Head of caudate nucleus (tissue), 42 donors: ENCODE measurements at regions not wholly inside any gene's neighbourhood (a gene's known extent, or its start where the extent isn't known, plus 50 kb on each side); places are given as distances from the start of the nearest gene placed in this dataset.
A peak's percentile ranks its signal among the peaks of the same experiment; 100 is the strongest.
"Not testable (repeated sequence)": the region's sequence is repeated elsewhere in the genome, so short reads cannot be mapped to it uniquely, and the experiment has no call there.

Source experiments
- DNase-seq, 42 donors: peaks; one replicate each; pipeline versions ENCODE4 v3.0.0 to v3.0.0-alpha.2; 2020 to 2021; ENCODE audit warnings: mixed read lengths in 7 of 42
- intact Hi-C: fragments of 100-400 bp; cut with DNase I; formaldehyde crosslinking; loops from one replicate; pipeline ENCODE4 v1.15.0; 2022

DNA sequence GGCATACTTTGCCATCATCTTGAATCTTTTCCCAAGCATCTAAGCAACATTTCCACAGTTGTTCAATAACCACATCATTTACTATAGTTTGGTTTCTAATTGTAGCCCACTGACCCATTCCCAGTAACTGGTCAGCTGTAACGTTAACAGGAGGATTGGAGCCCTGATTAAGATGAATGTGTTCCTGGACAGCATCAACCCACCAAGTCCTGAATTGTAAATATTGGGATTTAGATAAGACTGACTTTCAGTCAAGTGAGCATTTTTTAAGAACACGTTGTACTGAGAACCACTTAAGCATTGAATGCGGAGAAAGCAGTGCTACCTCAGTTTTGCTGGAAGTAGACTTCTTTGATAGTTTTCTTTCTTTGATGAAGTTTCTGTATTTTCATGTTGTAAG is 53.3 kb upstream of the ARL4D start:
- DNase-seq, intact Hi-C loops: not testable (repeated sequence)

DNA sequence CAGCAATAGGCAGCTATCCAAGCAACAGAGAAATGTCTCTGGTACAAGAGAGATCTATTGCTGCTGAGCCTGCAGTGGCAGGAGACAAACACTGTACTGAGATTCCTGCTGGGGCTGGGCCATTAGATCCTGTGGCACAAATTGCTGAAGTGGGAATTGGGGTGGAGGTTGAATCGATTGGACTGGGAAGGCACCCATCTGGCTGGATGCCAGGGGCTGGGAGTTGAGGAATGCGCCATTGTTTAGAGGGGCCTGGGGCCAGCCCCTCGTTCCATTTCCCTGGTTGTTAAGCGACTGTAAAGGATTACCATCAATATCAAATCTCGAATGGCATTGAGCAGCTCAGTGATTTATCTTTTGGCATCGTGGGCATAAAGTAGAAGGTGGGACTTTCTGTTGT is 54.1 kb upstream of the ARL4D start:
- DNase-seq, result no peak
- intact Hi-C loops, result no loop called here

DNA sequence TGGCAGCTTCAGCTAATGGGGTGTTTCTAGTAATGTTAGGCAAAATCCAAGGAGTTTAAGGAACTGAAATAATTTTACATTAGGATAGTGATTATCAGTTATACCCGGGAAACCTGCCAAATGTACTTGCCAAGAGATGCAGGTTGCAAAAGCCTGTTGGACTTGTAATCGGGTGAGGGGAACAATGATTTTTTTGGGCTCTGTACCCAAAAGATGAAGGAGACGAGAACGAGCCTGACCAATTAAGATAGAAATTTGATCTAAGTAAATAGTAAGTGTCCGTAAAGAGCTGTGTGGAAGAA is 56.3 kb upstream of the ARL4D start:
- intact Hi-C loops, result no loop called here

DNA sequence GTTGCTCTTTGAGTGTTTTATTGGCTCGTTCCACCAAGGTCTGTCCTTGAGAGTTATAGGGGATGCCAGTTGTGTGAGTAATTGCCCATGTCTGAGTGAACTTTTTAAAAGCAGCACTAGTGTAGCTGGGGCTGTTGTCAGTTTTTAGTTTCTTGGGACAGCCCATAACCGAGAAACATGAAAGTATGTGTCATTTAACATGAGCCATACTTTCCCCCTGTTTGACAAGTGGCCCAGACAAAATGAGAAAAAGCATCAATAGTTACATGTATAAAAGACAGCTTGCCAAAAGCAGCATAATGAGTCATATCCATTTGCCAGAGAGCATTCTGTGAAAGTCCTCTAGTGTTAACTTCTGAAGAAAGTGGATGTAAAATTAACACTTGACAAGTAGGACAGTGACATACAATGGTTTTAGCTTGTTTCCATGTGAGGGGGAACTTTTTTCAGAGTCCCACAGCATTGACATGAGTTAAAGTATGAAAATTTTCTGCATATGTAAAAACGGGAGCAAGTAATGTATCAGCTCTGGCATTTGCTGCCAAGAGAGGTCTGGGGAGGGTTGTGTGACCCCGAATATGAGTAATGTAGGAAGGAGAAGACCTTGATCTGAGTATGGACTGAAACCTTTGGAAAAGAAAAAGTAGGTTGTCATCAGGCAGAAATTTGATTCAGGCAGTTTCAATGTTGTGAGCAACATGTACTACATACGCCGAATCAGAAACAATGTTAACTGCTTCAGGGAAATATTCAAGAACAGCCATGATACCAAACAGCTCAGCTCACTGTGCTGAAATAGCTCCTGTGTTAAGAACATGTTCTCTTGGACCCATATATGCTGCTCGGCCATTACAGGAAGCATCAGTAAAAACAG is 56.8 kb upstream of the ARL4D start:
- DNase-seq, result no peak
- intact Hi-C loops, result no loop called here

More for the DNA sequence above, 56.3 kb upstream of the ARL4D start:
- DNase-seq, result no peak

DNA sequence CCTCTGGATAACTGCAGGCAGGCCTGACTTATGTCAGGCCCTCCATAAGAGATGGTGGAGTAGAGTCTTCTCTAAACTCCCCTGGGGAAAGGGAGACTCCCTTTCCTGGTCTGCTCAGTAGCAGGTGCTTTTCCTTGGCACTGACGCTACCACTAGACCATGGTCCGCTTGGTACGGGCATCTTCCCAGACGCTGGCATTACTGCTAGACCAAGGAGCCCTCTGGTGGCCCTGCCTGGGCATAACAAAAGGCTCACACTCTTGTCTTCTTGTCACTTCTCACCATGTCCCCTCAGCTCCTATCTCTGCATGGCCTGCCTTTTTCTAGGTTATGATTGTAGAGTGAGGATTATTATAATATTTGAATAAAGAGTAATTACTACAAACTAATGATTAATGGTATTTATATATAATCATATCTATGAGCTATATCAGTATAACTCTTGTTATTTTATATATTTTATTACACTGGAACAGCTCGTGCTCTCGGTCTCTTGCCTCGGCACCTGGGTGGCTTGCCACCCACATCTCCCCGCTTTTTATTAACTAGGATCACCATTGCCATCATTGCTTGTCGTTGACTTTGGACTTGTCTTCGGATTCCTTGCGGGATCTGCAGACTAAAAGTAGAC is 59.8 kb upstream of the ARL4D start:
- peak; percentile 65 to 94 (median 89) for DNase-seq
- intact Hi-C loops, result no loop called here

DNA sequence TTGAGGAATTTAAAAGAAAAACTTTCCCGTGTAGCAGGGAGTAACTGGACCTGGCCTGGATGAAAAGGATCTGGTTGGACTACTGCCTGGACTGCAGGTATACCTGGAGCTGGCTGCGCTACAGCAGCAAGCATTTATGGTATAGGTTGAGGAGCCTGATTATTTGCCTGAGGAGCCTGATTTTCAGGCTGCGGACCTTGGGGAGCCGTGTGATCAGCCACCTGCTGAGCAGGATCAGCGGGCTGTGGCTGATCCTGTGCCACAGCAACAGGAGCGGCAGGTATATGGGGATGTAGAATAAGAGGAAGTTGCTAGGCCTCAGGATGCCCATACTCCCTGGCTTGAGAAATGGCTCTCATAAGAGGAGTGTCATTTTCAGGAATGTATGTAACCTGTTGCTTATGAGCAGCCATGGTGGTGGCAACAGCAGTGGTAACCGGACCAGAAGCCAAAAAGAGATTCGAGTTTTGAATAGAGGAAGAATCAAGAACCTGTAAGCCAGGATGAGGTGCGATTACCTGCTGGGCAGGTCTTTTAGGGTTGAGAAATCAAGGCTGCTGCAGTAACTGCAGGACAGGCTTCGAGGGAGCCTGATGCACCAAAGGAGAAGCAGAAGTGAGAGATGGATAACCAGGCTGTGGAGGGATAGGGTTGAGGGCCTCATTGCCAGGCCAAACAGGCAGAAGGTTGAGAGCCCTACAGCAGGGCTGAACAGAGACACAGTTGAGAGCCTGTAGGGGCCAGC is 60.9 kb upstream of the ARL4D start:
- DNase-seq, result no peak
- intact Hi-C loops, result no loop called here

DNA sequence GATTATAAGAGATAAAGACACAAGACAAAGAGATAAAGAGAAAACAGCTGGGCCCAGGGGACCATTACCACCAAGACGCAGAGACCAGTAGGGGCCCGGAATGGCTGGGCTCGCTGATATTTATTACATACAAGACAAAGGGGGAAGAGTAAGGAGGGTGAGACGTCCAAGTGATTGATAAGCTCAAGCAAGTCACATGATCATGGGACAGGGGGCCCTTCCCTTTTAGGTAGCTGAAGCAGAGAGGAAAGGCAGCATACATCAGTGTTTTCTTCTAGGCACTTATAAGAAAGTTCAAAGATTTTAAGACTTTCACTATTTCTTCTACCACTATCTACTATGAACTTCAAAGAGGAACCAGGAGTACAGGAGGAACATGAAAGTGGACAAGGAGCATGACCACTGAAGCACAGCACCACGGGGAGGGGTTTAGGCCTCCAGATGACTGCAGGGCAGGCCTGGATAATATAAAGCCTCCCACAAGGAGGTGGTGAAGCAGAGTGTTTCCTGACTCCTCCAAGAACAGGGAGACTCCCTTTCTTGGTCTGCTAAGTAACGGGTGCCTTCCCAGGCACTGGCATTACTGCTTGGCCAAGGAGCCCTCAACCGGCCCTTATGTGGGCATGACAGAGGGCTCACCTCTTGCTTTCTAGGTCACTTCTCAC is 63.9 kb upstream of the ARL4D start:
- no peak for DNase-seq
- intact Hi-C loops, result no loop called here

DNA sequence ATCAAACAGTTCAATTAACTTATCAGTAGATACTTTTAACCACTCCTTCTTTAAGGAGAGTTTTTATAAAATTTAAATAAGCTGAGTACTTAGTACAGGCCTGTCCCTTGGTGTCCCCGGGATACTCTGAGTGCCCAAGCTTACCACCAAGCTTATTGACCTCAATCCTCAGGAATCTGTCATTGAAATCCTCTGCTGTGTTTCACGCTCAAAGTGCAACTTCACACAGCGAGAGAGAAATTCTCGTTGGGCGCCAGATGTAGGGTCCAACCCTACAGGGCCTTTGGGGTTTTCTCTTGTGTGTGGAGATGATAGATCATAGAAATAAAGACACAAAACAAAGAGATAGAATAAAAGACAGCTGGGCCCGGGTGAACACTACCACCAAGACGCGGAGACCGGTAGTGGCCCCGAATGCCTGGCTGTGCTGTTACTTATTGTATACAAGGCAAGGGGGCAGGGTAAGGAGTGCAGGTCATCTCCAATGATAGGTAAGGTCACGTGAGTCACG is 65.3 kb upstream of the ARL4D start:
- intact Hi-C loops, result no loop called here
- no peak for DNase-seq

DNA sequence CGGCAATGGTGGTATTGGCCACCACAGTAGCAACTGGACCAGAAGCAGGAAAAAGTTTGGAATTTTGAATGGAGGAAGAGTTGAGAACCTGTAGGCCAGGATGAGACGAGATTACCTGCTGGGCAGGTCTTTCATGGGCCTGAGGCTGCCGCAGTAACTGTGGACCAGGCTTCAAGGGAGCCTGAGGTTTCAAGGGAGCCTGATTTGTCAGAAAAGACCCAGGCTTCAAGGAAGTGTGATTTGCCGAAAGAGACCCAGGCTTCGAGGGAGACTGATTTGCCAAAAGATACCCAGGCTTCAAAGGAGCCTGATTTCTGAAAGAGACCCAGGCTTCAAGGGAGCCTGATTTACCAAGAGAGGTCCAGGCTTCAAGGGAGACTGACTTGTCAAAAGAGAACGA is 66.6 kb upstream of the ARL4D start:
- intact Hi-C loops, result no loop called here
- DNase-seq, result no peak

DNA sequence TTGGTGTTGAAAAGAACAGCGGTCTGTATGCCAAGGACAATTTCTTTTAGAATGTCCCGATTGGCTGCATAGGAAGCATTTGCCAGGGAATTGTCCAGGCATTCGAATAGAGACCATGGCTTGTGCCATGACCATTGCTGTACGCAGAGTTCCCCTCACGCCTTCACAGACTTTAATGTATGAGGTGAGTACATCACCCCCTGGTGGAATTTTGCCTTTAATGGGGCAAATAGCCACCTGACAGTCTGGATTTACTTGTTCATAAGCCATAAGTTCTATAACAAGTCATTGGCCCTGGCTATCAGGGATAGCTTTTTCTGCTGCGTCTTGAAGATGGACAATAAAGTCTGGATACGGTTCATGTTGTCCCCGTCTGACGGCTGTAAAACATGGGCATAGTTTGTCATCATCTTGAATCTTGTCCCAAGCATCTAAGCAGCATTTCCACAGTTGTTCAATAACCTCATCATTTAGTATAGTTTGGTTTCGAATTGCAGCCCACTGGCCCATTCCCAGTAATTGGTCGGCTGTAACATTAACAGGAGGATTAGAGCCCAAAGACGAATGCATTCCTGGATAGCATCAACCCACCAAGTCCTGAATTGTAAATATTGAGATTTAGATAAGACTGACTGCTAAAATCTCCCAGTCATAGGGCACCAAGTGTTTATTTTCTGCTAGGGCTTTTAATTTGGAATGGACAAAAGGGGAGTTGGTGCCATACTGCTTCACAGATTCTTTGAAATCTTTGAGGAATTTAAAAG is 67.7 kb upstream of the ARL4D start:
- no peak for DNase-seq
- intact Hi-C loops, result no loop called here

DNA sequence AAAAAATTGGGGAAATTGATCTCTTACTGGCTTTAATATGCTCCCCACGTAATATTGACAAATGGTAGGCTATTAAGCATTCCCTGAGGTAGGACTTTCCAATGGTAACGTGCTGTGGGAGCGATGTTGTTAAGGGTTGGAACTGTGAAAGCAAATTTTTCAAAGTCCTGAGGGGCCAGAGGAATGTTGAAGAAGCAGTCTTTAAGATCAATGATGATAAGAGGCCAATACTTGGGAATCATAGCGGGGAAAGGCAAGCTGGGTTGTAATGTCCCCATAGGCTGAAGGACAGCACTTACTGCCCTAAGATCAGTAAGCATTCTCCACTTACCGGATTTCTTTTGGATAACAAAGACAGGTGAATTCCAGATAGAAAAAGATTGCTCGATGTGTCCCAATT is 69.6 kb upstream of the ARL4D start:
- DNase-seq, result no peak
- intact Hi-C loops, result no loop called here

DNA sequence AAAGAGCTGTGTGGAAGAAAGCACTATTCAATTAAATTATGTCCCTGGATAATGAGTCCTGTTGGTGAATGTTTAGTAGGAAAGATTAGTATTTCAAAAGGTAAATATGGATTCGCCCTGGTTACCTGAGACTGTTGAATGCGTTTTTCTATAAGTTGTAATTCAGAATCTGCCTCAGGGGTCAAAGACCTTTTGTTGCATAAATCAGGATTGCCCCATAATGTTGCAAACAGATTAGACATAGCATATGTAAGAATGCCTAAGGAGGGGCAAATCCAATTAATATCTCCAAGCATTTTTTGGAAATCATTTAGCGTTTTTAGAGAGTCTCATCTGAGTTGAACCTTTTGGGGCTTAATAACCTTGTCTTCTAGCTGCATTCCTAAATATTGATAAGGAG is 70.1 kb upstream of the ARL4D start:
- DNase-seq, result no peak
- intact Hi-C loops, result no loop called here

DNA sequence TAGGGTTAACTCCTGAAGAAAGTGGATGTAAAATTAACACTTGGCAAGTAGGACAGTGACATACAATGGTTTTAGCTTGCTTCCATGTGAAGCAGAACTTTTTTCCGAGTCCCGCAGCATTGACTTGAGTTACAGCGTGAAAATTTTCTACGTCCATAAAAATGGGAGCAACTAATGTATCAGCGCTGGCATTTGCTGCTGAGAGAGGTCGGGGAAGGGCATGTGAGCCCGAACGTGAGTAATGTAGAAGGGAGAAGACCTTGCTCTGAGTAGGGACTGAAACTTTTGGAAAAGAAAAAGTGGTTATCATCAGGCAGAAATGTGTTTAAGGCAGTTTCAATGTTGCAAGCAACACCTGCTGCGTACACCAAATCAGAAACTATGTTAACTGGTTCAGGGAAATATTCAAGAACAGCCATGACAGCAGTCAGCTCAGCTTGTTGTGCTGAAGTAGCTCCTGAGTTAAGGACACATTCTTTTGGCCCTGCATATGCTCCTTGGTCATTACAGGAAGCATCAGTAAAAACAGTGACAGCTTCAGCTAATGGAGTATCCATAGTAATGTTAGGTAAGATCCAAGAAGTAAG is 70.9 kb upstream of the ARL4D start:
- intact Hi-C loops, result no loop called here
- DNase-seq, result no peak

DNA sequence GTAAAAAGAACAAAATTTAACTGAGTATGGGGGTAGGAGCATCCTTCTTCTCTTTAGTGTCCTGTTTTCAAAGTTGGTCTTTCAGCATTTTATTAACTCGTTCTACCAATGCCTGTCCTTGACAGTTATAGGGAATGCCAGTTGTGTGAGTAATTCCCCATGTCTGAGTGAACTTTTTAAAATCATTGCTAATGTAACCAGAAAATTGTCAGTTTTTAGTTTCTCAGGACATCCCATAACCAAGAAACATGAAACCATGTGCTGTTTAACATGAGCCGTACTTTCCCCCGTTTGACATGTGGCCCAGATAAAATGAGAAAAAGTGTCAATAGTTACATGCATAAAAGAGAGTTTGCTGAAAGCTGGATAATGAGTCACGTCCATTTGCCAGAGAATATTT is 71.4 kb upstream of the ARL4D start:
- DNase-seq, result no peak
- intact Hi-C loops, result no loop called here

DNA sequence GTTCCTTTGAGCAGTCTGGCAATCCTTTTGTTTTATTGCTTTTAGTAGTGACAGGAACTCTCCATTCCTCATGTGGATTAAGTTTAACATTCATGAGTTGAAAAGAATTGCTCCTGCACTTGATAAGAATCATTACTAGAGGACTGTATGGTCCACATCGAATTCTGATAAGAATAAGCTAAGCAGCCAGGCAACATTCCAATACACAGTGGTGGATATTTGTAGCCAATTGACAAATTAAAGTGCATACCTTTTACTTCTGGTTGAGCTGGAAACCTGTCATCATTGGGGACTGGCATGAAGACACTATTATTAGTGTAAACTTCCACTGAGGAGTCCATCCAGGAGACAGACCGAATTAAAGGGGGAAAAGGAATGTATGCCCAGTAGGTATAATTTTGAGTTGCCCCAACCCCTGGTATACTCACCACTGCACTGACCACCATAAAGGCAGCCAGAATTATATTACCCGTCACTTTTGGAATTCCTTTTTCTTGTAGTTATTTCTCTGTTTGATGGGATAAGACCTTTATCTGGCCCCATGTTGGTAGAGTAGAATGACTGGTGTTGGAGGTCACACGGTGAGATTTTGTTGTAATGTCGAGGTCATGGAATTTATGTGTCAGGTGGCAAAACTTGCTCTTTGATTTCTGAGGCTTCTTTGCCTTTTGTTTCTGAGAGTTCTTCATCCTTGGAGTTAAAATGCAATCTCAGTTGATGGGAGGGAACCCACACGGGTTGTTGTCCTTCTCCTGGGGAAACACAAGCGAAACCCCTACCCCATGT is 72.1 kb upstream of the ARL4D start:
- intact Hi-C loops, result no loop called here

DNA sequence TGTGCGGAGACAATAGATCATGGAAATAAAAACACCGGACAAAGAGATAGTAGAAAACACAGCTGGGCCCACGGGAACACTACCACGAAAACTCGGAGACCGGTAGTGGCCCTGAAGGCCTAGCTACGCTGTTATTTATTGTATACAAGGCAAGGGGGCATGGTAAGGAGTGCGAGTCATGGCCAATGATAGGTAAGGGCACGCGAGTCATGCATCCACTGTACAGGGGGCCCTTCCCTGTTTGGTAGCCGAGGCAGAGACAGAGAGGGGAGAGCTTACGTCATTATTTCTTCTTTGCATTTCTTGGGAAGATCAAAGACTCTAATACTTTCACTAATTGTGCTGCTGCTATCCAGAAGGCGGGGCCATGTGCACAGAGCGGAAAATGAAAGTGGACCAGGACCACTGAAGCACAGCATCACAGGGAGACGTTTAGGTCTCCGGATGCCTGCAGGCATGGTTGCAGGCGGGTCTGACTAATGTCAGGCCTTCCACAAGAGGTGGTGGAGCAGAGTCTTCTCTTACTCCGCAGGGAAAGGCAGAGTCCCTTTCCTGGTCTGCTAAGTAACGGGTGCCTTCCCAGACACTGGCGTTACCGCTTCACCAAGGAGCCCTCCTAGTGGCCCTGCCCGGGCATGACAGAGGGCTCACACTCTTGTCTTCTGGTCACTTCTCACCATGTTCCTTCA is 74.4 kb upstream of the ARL4D start:
- intact Hi-C loops, result no loop called here
- DNase-seq, result peak in 2 of 42 donors; percentile 22 to 53

More for the DNA sequence above, 72.1 kb upstream of the ARL4D start:
- DNase-seq, result no peak
